Suppressor macrophage (primary cell): ENCODE measurements at regions not wholly inside any gene's neighbourhood (a gene's known extent, or its start where the extent isn't known, plus 50 kb on each side); places are given as distances from the start of the nearest gene placed in this dataset.

Experiments used
- DNase-seq, 4 experiments: peaks; one replicate each; pipeline ENCODE4 v3.0.0-alpha.2; 2020 to 2022

DNA sequence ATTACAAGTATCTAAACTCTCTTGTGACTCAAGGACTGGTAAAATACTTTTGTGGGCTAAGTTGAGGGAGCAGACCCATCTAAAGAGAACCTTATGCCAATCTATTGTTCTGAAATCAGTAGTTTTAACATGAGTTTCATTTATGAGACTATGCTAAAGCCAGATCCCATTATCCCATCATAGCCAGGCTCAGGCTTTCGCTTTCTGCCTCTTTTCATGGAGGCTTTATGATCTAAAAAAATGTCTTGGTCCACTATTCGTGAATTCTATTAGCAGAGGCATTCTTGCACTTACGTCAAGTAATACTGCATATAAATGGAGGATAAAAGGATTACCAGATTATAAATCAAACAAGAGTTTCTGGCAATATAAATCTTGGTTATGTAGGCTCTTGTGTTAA lies 1636.9 kb upstream of the ACVR2A start:
- DNase-seq = no peak

- no peak for DNase-seq
These were observed 1637.4 kb upstream of the ACVR2A start for GRCh38 chr2:146207417-146207816.

DNA sequence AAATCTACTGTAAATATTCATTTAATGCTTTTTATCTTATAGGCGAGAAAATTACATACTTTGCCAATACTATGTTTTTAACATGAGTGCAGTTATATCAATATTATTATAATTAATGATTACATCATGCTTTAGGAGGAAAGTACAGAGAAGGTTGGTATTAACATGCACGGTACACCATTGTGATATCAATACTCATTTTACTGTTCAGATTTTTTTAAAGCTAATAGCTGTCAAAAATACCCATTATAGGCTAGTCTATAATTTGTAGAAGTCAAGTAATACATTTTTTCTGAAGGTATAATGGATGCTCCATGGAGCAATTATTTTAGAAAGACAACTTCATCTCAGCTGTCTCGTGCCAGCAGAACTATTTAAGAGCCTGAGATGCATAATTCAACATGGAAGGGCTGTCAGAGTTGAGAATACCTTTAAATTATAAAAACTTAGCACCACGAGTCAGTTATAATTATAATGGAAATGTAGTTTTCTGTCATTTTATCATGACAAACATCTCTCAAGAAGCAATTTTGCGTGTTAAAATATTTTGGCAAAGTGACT lies 1641.7 kb upstream of the ACVR2A start:
- DNase-seq = no peak

DNA sequence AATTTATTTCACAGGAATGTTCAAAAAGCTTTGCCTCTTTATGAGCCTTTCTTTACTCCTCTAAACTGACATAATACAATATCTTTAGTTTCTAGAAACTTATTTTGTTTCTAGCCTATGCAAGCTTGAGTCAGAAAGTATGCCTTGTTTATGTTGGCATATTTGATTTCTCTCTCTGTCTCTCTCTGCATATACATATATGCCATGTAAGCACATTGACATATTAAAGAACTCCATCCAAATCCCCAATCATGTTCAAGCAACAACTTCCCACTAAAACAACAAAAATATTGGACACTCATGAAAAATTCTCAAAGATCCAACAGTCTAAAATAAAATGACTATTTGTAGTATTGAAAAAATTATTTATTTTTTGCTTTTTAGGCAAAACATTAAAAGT lies 1651.2 kb upstream of the ACVR2A start:
- DNase-seq = no peak

- no peak for DNase-seq
These were observed 1655.3 kb upstream of the ACVR2A start for GRCh38 chr2:146189541-146189940.

- DNase-seq = no peak
These were observed 1654.0 kb upstream of the ZEB2 start for GRCh38 chr2:146173934-146174333.

GRCh38 chr2:146161256-146161882 lies 1641.5 kb upstream of the ZEB2 start:
- no peak for DNase-seq

GRCh38 chr2:146158072-146158674 lies 1638.3 kb upstream of the ZEB2 start:
- no peak for DNase-seq

GRCh38 chr2:146147448-146148012 lies 1627.6 kb upstream of the ZEB2 start:
- no peak for DNase-seq

DNA sequence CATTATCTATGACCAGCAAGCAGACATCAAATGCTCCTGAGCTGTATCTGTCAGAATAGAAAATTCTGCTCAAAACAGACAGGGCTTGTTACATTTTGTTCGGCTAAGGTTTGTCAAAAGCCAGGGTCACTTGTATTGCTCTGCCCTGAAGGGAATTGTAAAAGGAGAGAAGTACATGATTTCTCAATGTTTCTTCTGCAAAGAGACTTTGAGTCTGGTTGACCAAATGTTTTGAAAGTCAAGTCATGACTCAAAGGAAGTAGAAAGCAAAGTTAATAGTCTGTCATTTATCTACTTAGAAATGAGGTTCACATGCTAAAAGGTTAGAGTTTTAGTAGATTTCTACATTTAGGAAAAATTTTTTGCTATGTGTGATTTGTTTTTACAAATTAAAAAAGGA lies 1624.1 kb upstream of the ZEB2 start:
- no peak for DNase-seq

GRCh38 chr2:146138820-146139219 lies 1618.9 kb upstream of the ZEB2 start:
- DNase-seq = no peak

DNA sequence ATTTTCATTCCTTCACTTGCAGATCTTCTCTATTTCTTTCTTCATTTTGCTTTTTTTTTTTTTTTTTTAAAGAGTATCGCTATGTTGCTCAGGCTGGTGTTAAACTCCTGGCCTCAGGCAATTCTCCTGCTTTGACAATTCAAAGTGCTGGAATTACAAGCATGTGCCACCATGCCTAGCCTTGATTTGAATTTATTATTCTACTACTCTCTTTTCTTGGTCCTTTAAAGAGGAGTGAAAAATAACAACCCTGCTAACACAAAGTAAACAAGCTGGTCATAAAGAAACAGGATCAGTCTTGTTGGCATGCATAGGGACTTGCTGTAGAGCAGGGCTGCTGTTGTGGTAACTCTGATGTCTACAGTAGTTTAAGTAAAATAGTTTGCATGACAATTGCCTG lies 1615.3 kb upstream of the ZEB2 start:
- no peak for DNase-seq

GRCh38 chr2:146131785-146132184 lies 1611.9 kb upstream of the ZEB2 start:
- no peak for DNase-seq

GRCh38 chr2:146131048-146131447 lies 1611.1 kb upstream of the ZEB2 start:
- no peak for DNase-seq

GRCh38 chr2:146130290-146130689 lies 1610.4 kb upstream of the ZEB2 start:
- no peak for DNase-seq

GRCh38 chr2:146129231-146129630 lies 1609.3 kb upstream of the ZEB2 start:
- DNase-seq = no peak

- DNase-seq = no peak
These were observed 1608.3 kb upstream of the ZEB2 start for GRCh38 chr2:146128216-146128615.

- no peak for DNase-seq
These were observed 1605.6 kb upstream of the ZEB2 start for GRCh38 chr2:146125551-146125950.

DNA sequence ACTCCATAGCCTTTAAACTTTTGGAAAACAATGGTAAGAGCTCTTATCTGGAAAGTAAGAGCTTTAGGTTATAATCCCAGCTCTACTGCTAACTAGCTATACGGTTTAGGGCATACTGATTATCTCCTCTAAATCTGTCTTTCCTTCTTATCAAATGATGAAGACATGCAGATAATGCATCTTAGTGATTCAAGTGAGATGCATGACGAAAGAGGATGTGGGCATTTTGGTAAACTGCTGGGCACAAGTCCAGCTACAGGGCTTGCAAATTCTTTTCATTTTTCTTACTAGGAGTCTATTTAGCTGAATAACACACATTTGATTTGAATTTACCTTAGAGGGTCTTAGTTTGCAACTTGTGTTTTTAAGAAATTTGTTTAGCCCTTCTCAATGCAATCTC lies 1604.8 kb upstream of the ZEB2 start:
- DNase-seq = no peak

DNA sequence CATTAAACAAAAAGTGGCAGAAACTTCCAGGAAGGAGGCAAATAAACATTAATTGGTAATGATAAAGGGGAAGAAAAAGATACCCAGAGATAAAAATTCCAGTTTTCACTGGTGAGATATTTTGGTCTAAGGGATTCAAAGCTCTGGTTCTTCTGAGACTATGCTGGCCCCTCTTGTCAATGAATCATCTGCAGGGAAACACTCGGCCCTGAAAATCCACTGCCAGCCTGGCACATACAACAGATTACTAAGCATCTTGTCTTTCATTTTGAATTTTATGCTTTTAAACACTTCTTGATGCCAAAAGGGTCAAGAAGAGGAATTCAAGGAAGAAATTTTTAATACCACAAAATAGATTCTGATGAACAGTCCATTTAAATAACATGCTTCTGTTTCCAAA lies 1603.8 kb upstream of the ZEB2 start:
- no peak for DNase-seq

DNA sequence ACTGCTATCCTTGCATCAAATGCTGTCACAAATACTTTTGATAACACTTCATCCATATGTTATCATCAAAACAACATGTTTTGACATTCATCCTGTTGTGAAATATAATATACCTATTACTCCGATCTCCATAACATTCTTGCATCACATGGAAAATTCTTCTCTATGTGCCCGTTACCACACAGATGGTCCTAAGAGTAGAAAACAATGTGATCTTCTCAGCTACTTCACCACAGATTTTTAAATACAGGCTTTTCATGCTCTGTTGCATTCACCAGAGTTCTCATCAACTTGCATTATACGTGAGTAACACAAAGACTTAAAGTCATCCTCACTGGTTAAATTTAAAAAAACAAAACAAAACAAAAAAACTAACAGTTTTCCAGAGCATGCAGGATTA lies 1603.3 kb upstream of the ZEB2 start:
- DNase-seq = no peak

GRCh38 chr2:146119586-146119985 lies 1599.7 kb upstream of the ZEB2 start:
- DNase-seq = no peak

DNA sequence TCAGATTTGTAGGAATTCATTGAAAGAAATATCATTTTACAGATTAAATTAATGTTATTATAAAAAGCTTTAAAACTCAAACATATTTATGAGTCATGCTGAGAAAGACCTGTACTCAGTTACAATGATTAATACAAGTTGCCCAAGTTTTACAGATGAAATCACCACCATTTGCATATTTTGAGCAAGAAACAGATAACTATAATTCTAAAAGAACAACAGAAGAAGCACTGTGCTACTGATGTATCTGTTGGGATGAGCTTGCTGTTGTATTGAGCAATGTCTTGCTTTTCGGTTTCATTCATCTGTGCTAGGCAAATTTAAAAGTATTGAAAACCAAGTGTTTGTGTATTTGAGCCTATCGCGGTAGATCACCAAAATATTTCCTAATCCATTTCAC lies 1589.1 kb upstream of the ZEB2 start:
- no peak for DNase-seq

DNA sequence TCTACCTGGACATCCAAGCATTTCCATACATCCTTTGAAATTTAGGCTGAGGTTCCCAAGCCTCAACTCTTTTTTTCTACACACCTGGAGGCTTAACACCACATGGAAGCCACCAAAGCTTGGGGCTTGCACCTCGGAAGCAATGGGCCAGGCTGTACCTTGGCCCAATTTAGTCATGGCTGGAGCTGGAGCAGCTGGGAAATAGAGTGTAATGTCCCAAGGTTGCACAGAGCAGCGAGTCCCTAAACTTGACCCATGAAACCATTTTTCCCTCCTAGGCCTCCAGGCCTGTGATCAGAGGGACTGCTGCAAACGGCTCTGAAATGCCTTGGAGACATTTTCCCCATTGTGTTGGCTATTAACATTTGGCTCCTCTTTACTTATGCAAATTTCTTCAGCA lies 1574.3 kb upstream of the ZEB2 start:
- DNase-seq = no peak
